HepG2 (cell line): ENCODE measurements at regions not wholly inside any gene's neighbourhood (a gene's known extent, or its start where the extent isn't known, plus 50 kb on each side); places are given as distances from the start of the nearest gene placed in this dataset.

Experiments used
- ATAC-seq: fragments of 200-7000 bp; cut with Tn5 transposase; 3 replicates; pipeline ENCODE4 v1.9.1; 2020; ENCODE audit warnings: mild to moderate bottlenecking, moderate library complexity
- BruUV-seq: library from RNA; stranded (reverse); fragments of 400-500 nt; replicated peaks from 2 replicates; lab custom pipeline; 2021; lab: Mats Ljungman, UMichigan
- CTCF ChIA-PET: fragments of 300-600 bp; formaldehyde crosslinking; extraction: SDS; loops from one replicate; lab custom pipeline; 2021; ENCODE audit warnings: low total read pairs, inconsistent platforms, low intra/inter-chr PET ratio; lab: Yijun Ruan, JAX
- POLR2A ChIA-PET: fragments of 350-600 bp; sonication (Branson Sonifier 250); formaldehyde crosslinking; loops from one replicate; lab custom pipeline; 2020; ENCODE audit warnings: antibody characterized with exemption, inconsistent platforms; lab: Yijun Ruan, JAX
- DNase-seq: peaks from one replicate; pipeline ENCODE4 v3.0.0-alpha.2; 2015; ENCODE audit warnings: low spot score
- FAIRE-seq: peaks from 3 replicates; lab custom pipeline; 2011; peaks lifted over from hg19 to GRCh38; lab: Jason Lieb, UNC
- H2AFZ ChIP-seq: one replicate; pipeline ENCODE4 v1.6.1; 2011; ENCODE audit warnings: low read length, inconsistent platforms
- H3K27ac ChIP-seq: fragments of 300-600 bp; 3 replicates; pipeline ENCODE4 v1.8.0; 2011; ENCODE audit warnings: mixed run types, mild to moderate bottlenecking, mixed read lengths, low read length, inconsistent platforms; ENCODE audit not compliant: insufficient read depth; ENCODE audit errors: extremely low read length
- H3K27me3 ChIP-seq, 2 experiments: fragments of 200-600 bp in 1 of 2; 2 replicates in 1 of 2; 3 replicates in 1 of 2; pipeline versions ENCODE4 v1.6.0 to v1.8.0; 2011; ENCODE audit warnings: low read length in 2 of 2, mild to moderate bottlenecking in 2 of 2, moderate library complexity in 2 of 2, inconsistent platforms in 1 of 2; ENCODE audit not compliant: insufficient read depth in 2 of 2, control insufficient read depth in 1 of 2
- H3K36me3 ChIP-seq, 2 experiments: fragments of 200-600 bp in 1 of 2; replicated peaks in 1 of 2; 2 replicates in 1 of 2; 3 replicates in 1 of 2; pipeline versions ENCODE4 v1.5.1 to v1.8.0; 2011; ENCODE audit warnings: low read length in 2 of 2, inconsistent platforms in 1 of 2; ENCODE audit not compliant: insufficient read depth in 2 of 2, control insufficient read depth in 1 of 2
- H3K4me1 ChIP-seq: 2 replicates; pipeline ENCODE4 v1.5.1; 2012; ENCODE audit warnings: low read length, inconsistent platforms; ENCODE audit not compliant: insufficient read depth
- H3K4me2 ChIP-seq: 2 replicates; pipeline ENCODE4 v1.6.0; 2011; ENCODE audit warnings: low read depth, low read length, inconsistent platforms
- H3K4me3 ChIP-seq, 3 experiments: fragments of 200-600 bp in 1 of 3; sonication (generic), shearing (Covaris generic) in 1 of 3; replicated peaks in 1 of 3; 2 replicates each; pipeline ENCODE4 v1.5.1; 2011 to 2016; ENCODE audit warnings: low read length in 3 of 3, inconsistent platforms in 2 of 3, low read depth in 2 of 3, mild to moderate bottlenecking in 2 of 3, control low read depth in 1 of 3, mixed read lengths in 1 of 3; ENCODE audit not compliant: insufficient read depth in 1 of 3
- H3K79me2 ChIP-seq: one replicate; pipeline ENCODE4 v1.6.1; 2011; ENCODE audit warnings: low read length, inconsistent platforms; ENCODE audit not compliant: insufficient read depth
- H3K9ac ChIP-seq: 2 replicates; pipeline ENCODE4 v1.6.0; 2011; ENCODE audit warnings: mild to moderate bottlenecking, low read depth, low read length, inconsistent platforms; ENCODE audit not compliant: insufficient read depth
- H3K9me3 ChIP-seq: 2 replicates; pipeline ENCODE4 v1.5.1; 2012; ENCODE audit warnings: mild to moderate bottlenecking, low read length
- H4K20me1 ChIP-seq: 2 replicates; pipeline ENCODE4 v1.6.0; 2011; ENCODE audit warnings: inconsistent platforms, mild to moderate bottlenecking, low read length, moderate library complexity; ENCODE audit not compliant: insufficient read depth
- FOXA1 ChIP-seq, 2 experiments: fragments of 450-650 bp in 1 of 2; sonication (generic) in 1 of 2; formaldehyde crosslinking in 1 of 2; IDR thresholded peaks; 2 replicates each; pipeline versions ENCODE4 v1.4.0 to v1.6.1; 2016 to 2020; ENCODE audit warnings: missing genetic modification reagents in 1 of 2
- NFATC3 ChIP-seq: sonication (generic); formaldehyde crosslinking; IDR thresholded peaks from 2 replicates; pipeline ENCODE4 v1.5.1; 2020; ENCODE audit warnings: mild to moderate bottlenecking, missing genetic modification reagents
- RBAK ChIP-seq: sonication (generic); formaldehyde crosslinking; IDR thresholded peaks from 2 replicates; pipeline ENCODE4 v1.5.1; 2020; ENCODE audit warnings: mild to moderate bottlenecking, missing genetic modification reagents
- SALL1 ChIP-seq: sonication (generic); formaldehyde crosslinking; IDR thresholded peaks from 2 replicates; pipeline ENCODE4 v1.8.0; 2022; ENCODE audit warnings: mild to moderate bottlenecking, missing genetic modification reagents
- SCMH1 ChIP-seq: sonication (generic); formaldehyde crosslinking; IDR thresholded peaks from 2 replicates; pipeline ENCODE4 v1.9.0; 2021; ENCODE audit warnings: missing genetic modification reagents, mild to moderate bottlenecking, borderline replicate concordance
- STAT5B ChIP-seq: sonication (generic); formaldehyde crosslinking; IDR thresholded peaks from 2 replicates; pipeline ENCODE4 v1.4.0; 2020; ENCODE audit warnings: missing genetic modification reagents
- ZNF550 ChIP-seq: sonication (generic); formaldehyde crosslinking; IDR thresholded peaks from 2 replicates; pipeline ENCODE4 v1.4.0; 2020; ENCODE audit warnings: mild to moderate bottlenecking, missing genetic modification reagents, borderline replicate concordance
- WGBS: methylation state at CpG from one replicate; pipeline ENCODE4 v1.1.6; 2017; ENCODE audit warnings: low lambda C conversion rate; 5-methylcytosine and 5-hydroxymethylcytosine counted together
- in situ Hi-C: cut with HindIII; loops from 2 replicates; pipeline ENCODE4 v1.10.0; 2017; ENCODE audit warnings: low pct_unique_long_range_greater_than_20kb; ENCODE audit not compliant: extremely low pct_ligation_motif_present
- intact Hi-C: fragments of 100-400 bp; cut with micrococcal nuclease; formaldehyde crosslinking; loops from one replicate; pipeline ENCODE4 v1.10.0; 2022; ENCODE audit not compliant: unreplicated experiment
- TF ChIP-seq, protein P1 (sequence below): sonication (generic); formaldehyde crosslinking; IDR thresholded peaks from 2 replicates; pipeline ENCODE4 v1.5.1; 2020; ENCODE audit warnings: missing genetic modification reagents, mild to moderate bottlenecking, borderline replicate concordance
- TF ChIP-seq, protein P2 (sequence below): sonication (generic); formaldehyde crosslinking; IDR thresholded peaks from 2 replicates; pipeline ENCODE4 v1.4.0; 2020; ENCODE audit warnings: mild to moderate bottlenecking, missing genetic modification reagents, borderline replicate concordance
- TF ChIP-seq, protein P3 (sequence below): sonication (generic); formaldehyde crosslinking; IDR thresholded peaks from 2 replicates; pipeline ENCODE4 v1.5.0; 2020; ENCODE audit warnings: missing genetic modification reagents

DNA sequence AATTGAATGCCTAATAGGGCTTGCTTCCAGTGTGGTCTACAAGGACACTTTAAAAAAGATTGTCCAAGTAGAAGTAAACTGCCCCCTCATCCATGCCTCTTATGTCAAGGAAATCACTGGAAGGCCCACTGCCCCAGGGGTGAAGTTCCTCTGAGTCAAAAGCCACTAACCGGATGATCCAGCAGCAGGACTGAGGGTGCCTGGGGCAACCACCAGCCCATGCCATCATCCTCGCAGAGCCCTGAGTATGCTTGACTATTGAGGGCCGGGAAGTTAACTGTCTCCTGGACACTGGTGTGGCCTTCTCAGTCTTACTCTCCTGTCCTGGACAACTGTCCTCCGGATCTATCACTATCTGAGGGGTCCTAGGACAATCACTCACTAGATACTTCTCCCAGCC, 411.5 kb downstream of the TENT5A start (continued):
- TF ChIP-seq, protein P1, sequence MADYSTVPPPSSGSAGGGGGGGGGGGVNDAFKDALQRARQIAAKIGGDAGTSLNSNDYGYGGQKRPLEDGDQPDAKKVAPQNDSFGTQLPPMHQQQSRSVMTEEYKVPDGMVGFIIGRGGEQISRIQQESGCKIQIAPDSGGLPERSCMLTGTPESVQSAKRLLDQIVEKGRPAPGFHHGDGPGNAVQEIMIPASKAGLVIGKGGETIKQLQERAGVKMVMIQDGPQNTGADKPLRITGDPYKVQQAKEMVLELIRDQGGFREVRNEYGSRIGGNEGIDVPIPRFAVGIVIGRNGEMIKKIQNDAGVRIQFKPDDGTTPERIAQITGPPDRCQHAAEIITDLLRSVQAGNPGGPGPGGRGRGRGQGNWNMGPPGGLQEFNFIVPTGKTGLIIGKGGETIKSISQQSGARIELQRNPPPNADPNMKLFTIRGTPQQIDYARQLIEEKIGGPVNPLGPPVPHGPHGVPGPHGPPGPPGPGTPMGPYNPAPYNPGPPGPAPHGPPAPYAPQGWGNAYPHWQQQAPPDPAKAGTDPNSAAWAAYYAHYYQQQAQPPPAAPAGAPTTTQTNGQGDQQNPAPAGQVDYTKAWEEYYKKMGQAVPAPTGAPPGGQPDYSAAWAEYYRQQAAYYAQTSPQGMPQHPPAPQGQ (CRISPR knock-in tag): no peak
- TF ChIP-seq ZNF550 (CRISPR knock-in tag): no peak
- no peak for TF ChIP-seq NFATC3 (CRISPR knock-in tag)
- no peak for TF ChIP-seq RBAK (CRISPR knock-in tag)
- TF ChIP-seq, protein P2, sequence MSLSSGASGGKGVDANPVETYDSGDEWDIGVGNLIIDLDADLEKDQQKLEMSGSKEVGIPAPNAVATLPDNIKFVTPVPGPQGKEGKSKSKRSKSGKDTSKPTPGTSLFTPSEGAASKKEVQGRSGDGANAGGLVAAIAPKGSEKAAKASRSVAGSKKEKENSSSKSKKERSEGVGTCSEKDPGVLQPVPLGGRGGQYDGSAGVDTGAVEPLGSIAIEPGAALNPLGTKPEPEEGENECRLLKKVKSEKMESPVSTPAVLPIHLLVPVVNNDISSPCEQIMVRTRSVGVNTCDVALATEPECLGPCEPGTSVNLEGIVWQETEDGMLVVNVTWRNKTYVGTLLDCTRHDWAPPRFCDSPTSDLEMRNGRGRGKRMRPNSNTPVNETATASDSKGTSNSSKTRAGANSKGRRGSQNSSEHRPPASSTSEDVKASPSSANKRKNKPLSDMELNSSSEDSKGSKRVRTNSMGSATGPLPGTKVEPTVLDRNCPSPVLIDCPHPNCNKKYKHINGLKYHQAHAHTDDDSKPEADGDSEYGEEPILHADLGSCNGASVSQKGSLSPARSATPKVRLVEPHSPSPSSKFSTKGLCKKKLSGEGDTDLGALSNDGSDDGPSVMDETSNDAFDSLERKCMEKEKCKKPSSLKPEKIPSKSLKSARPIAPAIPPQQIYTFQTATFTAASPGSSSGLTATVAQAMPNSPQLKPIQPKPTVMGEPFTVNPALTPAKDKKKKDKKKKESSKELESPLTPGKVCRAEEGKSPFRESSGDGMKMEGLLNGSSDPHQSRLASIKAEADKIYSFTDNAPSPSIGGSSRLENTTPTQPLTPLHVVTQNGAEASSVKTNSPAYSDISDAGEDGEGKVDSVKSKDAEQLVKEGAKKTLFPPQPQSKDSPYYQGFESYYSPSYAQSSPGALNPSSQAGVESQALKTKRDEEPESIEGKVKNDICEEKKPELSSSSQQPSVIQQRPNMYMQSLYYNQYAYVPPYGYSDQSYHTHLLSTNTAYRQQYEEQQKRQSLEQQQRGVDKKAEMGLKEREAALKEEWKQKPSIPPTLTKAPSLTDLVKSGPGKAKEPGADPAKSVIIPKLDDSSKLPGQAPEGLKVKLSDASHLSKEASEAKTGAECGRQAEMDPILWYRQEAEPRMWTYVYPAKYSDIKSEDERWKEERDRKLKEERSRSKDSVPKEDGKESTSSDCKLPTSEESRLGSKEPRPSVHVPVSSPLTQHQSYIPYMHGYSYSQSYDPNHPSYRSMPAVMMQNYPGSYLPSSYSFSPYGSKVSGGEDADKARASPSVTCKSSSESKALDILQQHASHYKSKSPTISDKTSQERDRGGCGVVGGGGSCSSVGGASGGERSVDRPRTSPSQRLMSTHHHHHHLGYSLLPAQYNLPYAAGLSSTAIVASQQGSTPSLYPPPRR: no peak

GRCh38 chr6:81331526-81331925, 421.0 kb downstream of the TENT5A start:
- no peaks in the 10 kb centered on the region for H4K20me1 ChIP-seq
- no peaks in the 10 kb centered on the region for H3K9me3 ChIP-seq
- ATAC-seq (no peak), DNase-seq (no peak), FAIRE-seq (no peak)
- intact Hi-C loops (no loop called here), in situ Hi-C loops (no loop called here)
- H3K4me1 ChIP-seq: no peaks in the 10 kb centered on the region
- no peak overlapping the region for H3K9ac ChIP-seq
- H2AFZ ChIP-seq: no peak overlapping the region
- 29% methylated on average over 1 of the region's 1 CpG for WGBS
- H3K36me3 ChIP-seq: no peaks in the 10 kb centered on the region
- H3K27ac ChIP-seq: no peak overlapping the region
- ChIA-PET POLR2A (no interaction called here), CTCF (no interaction called here)
- H3K4me3 ChIP-seq: no peak overlapping the region
- no TSS peak for BruUV-seq
- H3K4me2 ChIP-seq: no peak overlapping the region
- no peaks in the 10 kb centered on the region for H3K79me2 ChIP-seq
- no peaks in the 10 kb centered on the region for H3K27me3 ChIP-seq
- TF ChIP-seq, protein P3, sequence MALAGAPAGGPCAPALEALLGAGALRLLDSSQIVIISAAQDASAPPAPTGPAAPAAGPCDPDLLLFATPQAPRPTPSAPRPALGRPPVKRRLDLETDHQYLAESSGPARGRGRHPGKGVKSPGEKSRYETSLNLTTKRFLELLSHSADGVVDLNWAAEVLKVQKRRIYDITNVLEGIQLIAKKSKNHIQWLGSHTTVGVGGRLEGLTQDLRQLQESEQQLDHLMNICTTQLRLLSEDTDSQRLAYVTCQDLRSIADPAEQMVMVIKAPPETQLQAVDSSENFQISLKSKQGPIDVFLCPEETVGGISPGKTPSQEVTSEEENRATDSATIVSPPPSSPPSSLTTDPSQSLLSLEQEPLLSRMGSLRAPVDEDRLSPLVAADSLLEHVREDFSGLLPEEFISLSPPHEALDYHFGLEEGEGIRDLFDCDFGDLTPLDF (CRISPR knock-in tag): no peak
- TF ChIP-seq STAT5B (CRISPR knock-in tag) (no peak), FOXA1 (IDR thresholded peaks at IDR 0.05) (no peak), FOXA1 (CRISPR knock-in tag; IDR thresholded peaks at IDR 0.05) (no peak), SALL1 (no peak), SCMH1 (CRISPR knock-in tag) (no peak)
